A673 (cell line): ENCODE measurements at regions not wholly inside any gene's neighbourhood (a gene's known extent, or its start where the extent isn't known, plus 50 kb on each side); places are given as distances from the start of the nearest gene placed in this dataset.

Experiments
- BruUV-seq: library from RNA; stranded (reverse); fragments of 400-500 nt; replicated peaks from 2 replicates; lab custom pipeline; 2021; lab: Mats Ljungman, UMichigan
- CTCF ChIA-PET: fragments of 300-600 bp; sonication (Branson Sonifier 250); formaldehyde crosslinking; loops from one replicate; lab custom pipeline; 2022; ENCODE audit warnings: antibody characterized with exemption; lab: Charles Lee
- POLR2A ChIA-PET: fragments of 300-600 bp; sonication (Branson Sonifier 250); formaldehyde crosslinking; loops from one replicate; lab custom pipeline; 2022; ENCODE audit warnings: antibody characterized with exemption; ENCODE audit not compliant: low non-redundant PET; lab: Charles Lee
- DNase-seq: peaks from one replicate; pipeline ENCODE4 v3.0.0-alpha.2; 2015; ENCODE audit warnings: low spot score
- H3K27ac ChIP-seq: fragments of 200-600 bp; sonication (generic); 2 replicates; pipeline ENCODE4 v1.5.1; 2016; ENCODE audit warnings: mixed run types, low read depth, mild to moderate bottlenecking, mixed read lengths, antibody characterized with exemption, low read length; ENCODE audit not compliant: poor library complexity, severe bottlenecking
- H3K27me3 ChIP-seq: fragments of 200-600 bp; sonication (generic); replicated peaks from 2 replicates; pipeline ENCODE4 v1.6.1; 2017; ENCODE audit warnings: mixed run types, low read depth, mild to moderate bottlenecking, mixed read lengths, antibody characterized with exemption, low read length; ENCODE audit not compliant: insufficient read depth, poor library complexity
- H3K36me3 ChIP-seq: fragments of 200-600 bp; sonication (generic); 2 replicates; pipeline ENCODE4 v1.6.1; 2016; ENCODE audit warnings: mixed run types, mild to moderate bottlenecking, mixed read lengths, antibody characterized with exemption, low read length; ENCODE audit not compliant: insufficient read depth, poor library complexity, severe bottlenecking
- H3K4me1 ChIP-seq: fragments of 200-600 bp; sonication (generic); 2 replicates; pipeline ENCODE4 v1.6.1; 2017; ENCODE audit warnings: mixed run types, mild to moderate bottlenecking, mixed read lengths, antibody characterized with exemption, low read length; ENCODE audit not compliant: insufficient read depth, poor library complexity, severe bottlenecking
- H3K4me3 ChIP-seq: fragments of 200-600 bp; sonication (generic); 2 replicates; pipeline ENCODE4 v1.5.1; 2016; ENCODE audit warnings: low read depth, mixed run types, mild to moderate bottlenecking, mixed read lengths, low read length; ENCODE audit not compliant: poor library complexity, severe bottlenecking
- H3K9me3 ChIP-seq: fragments of 200-600 bp; sonication (generic); 2 replicates; pipeline ENCODE4 v1.6.1; 2016; ENCODE audit warnings: mixed run types, low read depth, mild to moderate bottlenecking, mixed read lengths, antibody characterized with exemption, low read length; ENCODE audit not compliant: poor library complexity, severe bottlenecking
- EZH2 ChIP-seq: fragments of 200-600 bp; sonication (generic); IDR thresholded peaks from 2 replicates; pipeline ENCODE4 v1.6.1; 2017; ENCODE audit warnings: borderline replicate concordance, low read depth, mild to moderate bottlenecking, mixed read lengths, antibody characterized with exemption, low read length; ENCODE audit not compliant: poor library complexity, severe bottlenecking
- intact Hi-C: fragments of 100-400 bp; cut with micrococcal nuclease; formaldehyde crosslinking; loops from one replicate; pipeline ENCODE4 v1.10.0; 2022; ENCODE audit not compliant: unreplicated experiment
- TF ChIP-seq, protein P1 (sequence below): fragments of 300-800, 200-600 bp; sonication (generic); conservative IDR thresholded peaks from 2 replicates; pipeline ENCODE4 v1.5.1; 2017; ENCODE audit warnings: low read depth, mild to moderate bottlenecking, antibody characterized with exemption, low read length, moderate library complexity, mixed read lengths

DNA sequence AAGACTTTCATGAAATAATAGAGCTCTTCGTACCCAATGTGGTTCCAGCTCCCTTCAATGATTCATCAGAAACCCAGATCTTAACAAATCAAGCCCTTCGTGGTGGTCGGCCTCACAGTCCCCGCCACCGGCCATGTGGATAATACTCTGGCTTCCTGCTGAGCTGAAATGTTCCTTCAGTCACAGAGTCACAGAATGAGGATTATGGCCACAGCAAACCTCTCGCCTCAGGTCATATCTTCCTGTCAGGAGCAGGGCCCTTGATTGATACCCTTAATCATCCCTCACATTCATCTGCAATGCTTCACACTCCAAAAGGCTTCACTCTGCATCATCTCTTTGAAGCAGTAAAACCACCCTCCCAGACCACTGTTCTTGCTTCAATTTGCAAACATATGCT lies 452.6 kb downstream of the OCA2 start:
- CTCF ChIA-PET: no interaction called here

DNA sequence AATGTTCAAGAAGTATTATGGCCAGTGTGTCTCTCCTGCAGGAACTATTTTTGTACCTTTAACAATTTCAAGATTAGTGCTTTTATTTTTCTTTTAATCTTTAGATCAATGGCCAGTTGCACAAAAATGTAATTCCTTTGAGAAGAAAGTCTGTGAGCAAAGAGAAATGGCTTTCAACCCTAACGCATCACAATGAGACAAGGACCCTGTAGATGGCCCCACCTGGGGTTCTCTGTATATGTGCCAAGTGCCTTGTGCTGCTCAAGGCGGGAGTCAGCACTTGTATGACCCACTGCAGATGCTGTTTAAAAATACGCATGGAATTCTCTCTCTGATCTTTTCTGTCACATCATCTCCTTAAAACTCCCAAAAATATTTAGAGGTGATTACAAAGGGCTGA lies 453.4 kb downstream of the OCA2 start:
- no peak for DNase-seq
- Histone ChIP-seq H3K27ac (no peak overlapping the region), H3K4me3 (no peak overlapping the region), H3K9me3 (peaks cover 45% of the 10 kb centered on the region), H3K4me1 (no peaks in the 10 kb centered on the region), H3K36me3 (no peaks in the 10 kb centered on the region), H3K27me3 (no peaks in the 10 kb centered on the region)
- BruUV-seq: no TSS peak
- ChIA-PET POLR2A (no interaction called here), CTCF (no interaction called here)
- intact Hi-C loops: no loop called here
- no peak for TF ChIP-seq EZH2
- TF ChIP-seq, protein P1, sequence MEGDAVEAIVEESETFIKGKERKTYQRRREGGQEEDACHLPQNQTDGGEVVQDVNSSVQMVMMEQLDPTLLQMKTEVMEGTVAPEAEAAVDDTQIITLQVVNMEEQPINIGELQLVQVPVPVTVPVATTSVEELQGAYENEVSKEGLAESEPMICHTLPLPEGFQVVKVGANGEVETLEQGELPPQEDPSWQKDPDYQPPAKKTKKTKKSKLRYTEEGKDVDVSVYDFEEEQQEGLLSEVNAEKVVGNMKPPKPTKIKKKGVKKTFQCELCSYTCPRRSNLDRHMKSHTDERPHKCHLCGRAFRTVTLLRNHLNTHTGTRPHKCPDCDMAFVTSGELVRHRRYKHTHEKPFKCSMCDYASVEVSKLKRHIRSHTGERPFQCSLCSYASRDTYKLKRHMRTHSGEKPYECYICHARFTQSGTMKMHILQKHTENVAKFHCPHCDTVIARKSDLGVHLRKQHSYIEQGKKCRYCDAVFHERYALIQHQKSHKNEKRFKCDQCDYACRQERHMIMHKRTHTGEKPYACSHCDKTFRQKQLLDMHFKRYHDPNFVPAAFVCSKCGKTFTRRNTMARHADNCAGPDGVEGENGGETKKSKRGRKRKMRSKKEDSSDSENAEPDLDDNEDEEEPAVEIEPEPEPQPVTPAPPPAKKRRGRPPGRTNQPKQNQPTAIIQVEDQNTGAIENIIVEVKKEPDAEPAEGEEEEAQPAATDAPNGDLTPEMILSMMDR: no peak

More for the DNA sequence above, 452.6 kb downstream of the OCA2 start:
- no peak overlapping the region for H3K27ac ChIP-seq
- no peaks in the 10 kb centered on the region for H3K27me3 ChIP-seq
- H3K4me3 ChIP-seq: no peak overlapping the region
- POLR2A ChIA-PET: no interaction called here
- no peak for DNase-seq
- TF ChIP-seq, protein P1: no peak
- TF ChIP-seq EZH2: no peak
- no TSS peak for BruUV-seq
- no peaks in the 10 kb centered on the region for H3K4me1 ChIP-seq
- intact Hi-C loops: no loop called here
- H3K9me3 ChIP-seq: peaks cover 45% of the 10 kb centered on the region
- no peaks in the 10 kb centered on the region for H3K36me3 ChIP-seq

DNA sequence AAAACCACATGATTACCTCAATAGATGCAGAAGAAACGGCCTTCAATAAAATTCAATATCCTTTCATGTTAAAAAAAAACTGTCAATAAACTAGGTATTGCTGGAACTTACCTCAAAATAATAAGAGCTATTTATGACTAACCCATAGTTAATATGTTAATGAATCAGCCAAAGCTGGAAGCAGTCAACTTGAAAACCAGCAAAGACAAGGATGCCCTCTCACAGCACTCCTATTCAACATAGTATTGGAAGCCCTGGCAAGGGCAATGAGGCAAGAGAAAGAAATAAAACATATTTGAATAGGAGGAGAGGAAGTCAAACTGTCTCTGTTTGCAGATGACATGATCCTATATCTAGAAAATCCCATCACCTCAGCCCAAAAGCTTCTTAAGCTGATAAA lies 456.1 kb downstream of the OCA2 start:
- no TSS peak for BruUV-seq
- no peaks in the 10 kb centered on the region for H3K27me3 ChIP-seq
- ChIA-PET POLR2A (no interaction called here), CTCF (no interaction called here)
- no peak for DNase-seq
- intact Hi-C loops: no loop called here
- peaks cover 57% of the 10 kb centered on the region for H3K9me3 ChIP-seq
- H3K4me1 ChIP-seq: no peaks in the 10 kb centered on the region
- no peak for TF ChIP-seq EZH2
- TF ChIP-seq, protein P1: no peak
- H3K36me3 ChIP-seq: no peaks in the 10 kb centered on the region
- no peak overlapping the region for H3K4me3 ChIP-seq
- H3K27ac ChIP-seq: no peak overlapping the region
